Endothelial cell (in vitro differentiated cells): ENCODE measurements at regions not wholly inside any gene's neighbourhood (a gene's known extent, or its start where the extent isn't known, plus 50 kb on each side); places are given as distances from the start of the nearest gene placed in this dataset.

Experiments used
- DNase-seq: peaks from one replicate; pipeline ENCODE4 v3.0.0; 2021; ENCODE audit warnings: low spot score
- H3K27ac Mint-ChIP-seq: one replicate; pipeline ENCODE4 v1.8.0; 2021; ENCODE audit warnings: mixed read lengths, inconsistent platforms; ENCODE audit not compliant: unreplicated experiment
- H3K27me3 Mint-ChIP-seq: one replicate; pipeline ENCODE4 v1.8.0; 2021; ENCODE audit warnings: mild to moderate bottlenecking, moderate library complexity, mixed read lengths, inconsistent platforms; ENCODE audit not compliant: unreplicated experiment
- H3K36me3 Mint-ChIP-seq: one replicate; pipeline ENCODE4 v1.8.0; 2021; ENCODE audit warnings: mild to moderate bottlenecking, low read depth, mixed read lengths, inconsistent platforms; ENCODE audit not compliant: unreplicated experiment
- H3K4me1 Mint-ChIP-seq: one replicate; pipeline ENCODE4 v1.8.0; 2021; ENCODE audit warnings: mild to moderate bottlenecking, mixed read lengths, inconsistent platforms; ENCODE audit not compliant: unreplicated experiment
- H3K4me3 Mint-ChIP-seq: one replicate; pipeline ENCODE4 v1.8.0; 2021; ENCODE audit warnings: mild to moderate bottlenecking, mixed read lengths, inconsistent platforms; ENCODE audit not compliant: unreplicated experiment
- H3K9me3 Mint-ChIP-seq: one replicate; pipeline ENCODE4 v1.8.0; 2021; ENCODE audit warnings: mixed read lengths, inconsistent platforms; ENCODE audit not compliant: unreplicated experiment
- TF ChIP-seq, protein P1 (sequence below): fragments of 200-600 bp; sonication (generic); IDR thresholded peaks from one replicate; pipeline ENCODE4 v1.5.0; 2021; ENCODE audit warnings: antibody characterized with exemption; ENCODE audit not compliant: unreplicated experiment

- Mint-ChIP-seq H3K27ac (no peak overlapping the region), H3K4me1 (no peaks in the 10 kb centered on the region), H3K27me3 (peaks cover 1% of the 10 kb centered on the region), H3K9me3 (no peaks in the 10 kb centered on the region), H3K36me3 (no peaks in the 10 kb centered on the region), H3K4me3 (no peak overlapping the region)
- TF ChIP-seq, protein P1, sequence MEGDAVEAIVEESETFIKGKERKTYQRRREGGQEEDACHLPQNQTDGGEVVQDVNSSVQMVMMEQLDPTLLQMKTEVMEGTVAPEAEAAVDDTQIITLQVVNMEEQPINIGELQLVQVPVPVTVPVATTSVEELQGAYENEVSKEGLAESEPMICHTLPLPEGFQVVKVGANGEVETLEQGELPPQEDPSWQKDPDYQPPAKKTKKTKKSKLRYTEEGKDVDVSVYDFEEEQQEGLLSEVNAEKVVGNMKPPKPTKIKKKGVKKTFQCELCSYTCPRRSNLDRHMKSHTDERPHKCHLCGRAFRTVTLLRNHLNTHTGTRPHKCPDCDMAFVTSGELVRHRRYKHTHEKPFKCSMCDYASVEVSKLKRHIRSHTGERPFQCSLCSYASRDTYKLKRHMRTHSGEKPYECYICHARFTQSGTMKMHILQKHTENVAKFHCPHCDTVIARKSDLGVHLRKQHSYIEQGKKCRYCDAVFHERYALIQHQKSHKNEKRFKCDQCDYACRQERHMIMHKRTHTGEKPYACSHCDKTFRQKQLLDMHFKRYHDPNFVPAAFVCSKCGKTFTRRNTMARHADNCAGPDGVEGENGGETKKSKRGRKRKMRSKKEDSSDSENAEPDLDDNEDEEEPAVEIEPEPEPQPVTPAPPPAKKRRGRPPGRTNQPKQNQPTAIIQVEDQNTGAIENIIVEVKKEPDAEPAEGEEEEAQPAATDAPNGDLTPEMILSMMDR = no peak
- no peak for DNase-seq
Measured at GRCh38 chr14:38592764-38593442, 337.0 kb upstream of the CLEC14A start.

GRCh38 chr14:38589747-38590350 is 334.0 kb upstream of the CLEC14A start:
- Mint-ChIP-seq H3K9me3 (no peaks in the 10 kb centered on the region), H3K36me3 (no peaks in the 10 kb centered on the region), H3K27ac (no peak overlapping the region), H3K27me3 (no peaks in the 10 kb centered on the region), H3K4me1 (no peaks in the 10 kb centered on the region), H3K4me3 (no peak overlapping the region)
- TF ChIP-seq, protein P1 = no peak
- DNase-seq = no peak

- H3K36me3 Mint-ChIP-seq = no peaks in the 10 kb centered on the region
- no peak overlapping the region for H3K27ac Mint-ChIP-seq
- TF ChIP-seq, protein P1 = no peak
- H3K27me3 Mint-ChIP-seq = no peaks in the 10 kb centered on the region
- no peak overlapping the region for H3K4me3 Mint-ChIP-seq
- peaks cover 6% of the 10 kb centered on the region for H3K4me1 Mint-ChIP-seq
- no peaks in the 10 kb centered on the region for H3K9me3 Mint-ChIP-seq
- no peak for DNase-seq
Measured at GRCh38 chr14:38583471-38583870, 327.6 kb upstream of the CLEC14A start.

GRCh38 chr14:38578278-38578681 is 322.4 kb upstream of the CLEC14A start:
- H3K36me3 Mint-ChIP-seq = no peaks in the 10 kb centered on the region
- no peaks in the 10 kb centered on the region for H3K27me3 Mint-ChIP-seq
- DNase-seq = no peak
- H3K4me3 Mint-ChIP-seq = no peak overlapping the region
- no peaks in the 10 kb centered on the region for H3K9me3 Mint-ChIP-seq
- no peak overlapping the region for H3K27ac Mint-ChIP-seq
- TF ChIP-seq, protein P1 = no peak
- peaks cover 6% of the 10 kb centered on the region for H3K4me1 Mint-ChIP-seq

DNA sequence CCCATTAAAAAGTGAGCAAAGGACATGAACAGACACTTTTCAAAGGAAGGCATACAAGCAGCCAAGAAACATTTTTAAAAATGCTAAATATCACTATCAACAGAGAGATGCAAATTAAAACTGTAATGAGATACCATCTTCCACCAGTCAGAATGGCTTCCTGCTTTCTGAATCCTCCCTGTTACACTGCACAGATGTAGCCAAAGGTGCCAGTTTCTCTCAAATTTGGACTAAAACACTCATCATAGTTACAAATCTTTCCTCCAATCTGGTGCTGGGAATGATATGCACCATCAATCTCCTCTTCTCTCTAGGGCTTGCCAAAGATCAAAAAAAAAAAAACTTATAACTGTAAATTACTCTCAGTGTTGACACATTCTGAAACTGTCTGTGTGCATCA is 311.8 kb upstream of the CLEC14A start:
- Mint-ChIP-seq H3K36me3 (no peaks in the 10 kb centered on the region), H3K9me3 (no peaks in the 10 kb centered on the region), H3K4me1 (no peaks in the 10 kb centered on the region), H3K27me3 (no peaks in the 10 kb centered on the region), H3K27ac (no peak overlapping the region), H3K4me3 (no peak overlapping the region)
- TF ChIP-seq, protein P1 = no peak
- DNase-seq = no peak
